HepG2 (cell line): ENCODE measurements at regions not wholly inside any gene's neighbourhood (a gene's known extent, or its start where the extent isn't known, plus 50 kb on each side); places are given as distances from the start of the nearest gene placed in this dataset.

Experiments
- ATAC-seq: fragments of 200-7000 bp; cut with Tn5 transposase; 3 replicates; pipeline ENCODE4 v1.9.1; 2020; ENCODE audit warnings: mild to moderate bottlenecking, moderate library complexity
- BruUV-seq: library from RNA; stranded (reverse); fragments of 400-500 nt; replicated peaks from 2 replicates; lab custom pipeline; 2021; lab: Mats Ljungman, UMichigan
- CTCF ChIA-PET: fragments of 300-600 bp; formaldehyde crosslinking; extraction: SDS; loops from one replicate; lab custom pipeline; 2021; ENCODE audit warnings: low total read pairs, inconsistent platforms, low intra/inter-chr PET ratio; lab: Yijun Ruan, JAX
- POLR2A ChIA-PET: fragments of 350-600 bp; sonication (Branson Sonifier 250); formaldehyde crosslinking; loops from one replicate; lab custom pipeline; 2020; ENCODE audit warnings: antibody characterized with exemption, inconsistent platforms; lab: Yijun Ruan, JAX
- DNase-seq: peaks from one replicate; pipeline ENCODE4 v3.0.0-alpha.2; 2015; ENCODE audit warnings: low spot score
- FAIRE-seq: peaks from 3 replicates; lab custom pipeline; 2011; peaks lifted over from hg19 to GRCh38; lab: Jason Lieb, UNC
- H2AFZ ChIP-seq: one replicate; pipeline ENCODE4 v1.6.1; 2011; ENCODE audit warnings: low read length, inconsistent platforms
- H3K27ac ChIP-seq: fragments of 300-600 bp; 3 replicates; pipeline ENCODE4 v1.8.0; 2011; ENCODE audit warnings: mixed run types, mild to moderate bottlenecking, mixed read lengths, low read length, inconsistent platforms; ENCODE audit not compliant: insufficient read depth; ENCODE audit errors: extremely low read length
- H3K27me3 ChIP-seq, 2 experiments: fragments of 200-600 bp in 1 of 2; 2 replicates in 1 of 2; 3 replicates in 1 of 2; pipeline versions ENCODE4 v1.6.0 to v1.8.0; 2011; ENCODE audit warnings: low read length in 2 of 2, mild to moderate bottlenecking in 2 of 2, moderate library complexity in 2 of 2, inconsistent platforms in 1 of 2; ENCODE audit not compliant: insufficient read depth in 2 of 2, control insufficient read depth in 1 of 2
- H3K36me3 ChIP-seq, 2 experiments: fragments of 200-600 bp in 1 of 2; replicated peaks in 1 of 2; 2 replicates in 1 of 2; 3 replicates in 1 of 2; pipeline versions ENCODE4 v1.5.1 to v1.8.0; 2011; ENCODE audit warnings: low read length in 2 of 2, inconsistent platforms in 1 of 2; ENCODE audit not compliant: insufficient read depth in 2 of 2, control insufficient read depth in 1 of 2
- H3K4me1 ChIP-seq: 2 replicates; pipeline ENCODE4 v1.5.1; 2012; ENCODE audit warnings: low read length, inconsistent platforms; ENCODE audit not compliant: insufficient read depth
- H3K4me2 ChIP-seq: 2 replicates; pipeline ENCODE4 v1.6.0; 2011; ENCODE audit warnings: low read depth, low read length, inconsistent platforms
- H3K4me3 ChIP-seq, 3 experiments: fragments of 200-600 bp in 1 of 3; sonication (generic), shearing (Covaris generic) in 1 of 3; replicated peaks in 1 of 3; 2 replicates each; pipeline ENCODE4 v1.5.1; 2011 to 2016; ENCODE audit warnings: low read length in 3 of 3, inconsistent platforms in 2 of 3, low read depth in 2 of 3, mild to moderate bottlenecking in 2 of 3, control low read depth in 1 of 3, mixed read lengths in 1 of 3; ENCODE audit not compliant: insufficient read depth in 1 of 3
- H3K79me2 ChIP-seq: one replicate; pipeline ENCODE4 v1.6.1; 2011; ENCODE audit warnings: low read length, inconsistent platforms; ENCODE audit not compliant: insufficient read depth
- H3K9ac ChIP-seq: 2 replicates; pipeline ENCODE4 v1.6.0; 2011; ENCODE audit warnings: mild to moderate bottlenecking, low read depth, low read length, inconsistent platforms; ENCODE audit not compliant: insufficient read depth
- H3K9me3 ChIP-seq: 2 replicates; pipeline ENCODE4 v1.5.1; 2012; ENCODE audit warnings: mild to moderate bottlenecking, low read length
- H4K20me1 ChIP-seq: 2 replicates; pipeline ENCODE4 v1.6.0; 2011; ENCODE audit warnings: inconsistent platforms, mild to moderate bottlenecking, low read length, moderate library complexity; ENCODE audit not compliant: insufficient read depth
- CBFB ChIP-seq: sonication (generic); formaldehyde crosslinking; IDR thresholded peaks from 2 replicates; pipeline ENCODE4 v1.4.0; 2020; ENCODE audit warnings: missing genetic modification reagents
- HHEX ChIP-seq: IDR thresholded peaks from 2 replicates; pipeline ENCODE4 v1.6.1; 2016; ENCODE audit warnings: control low read depth
- REPIN1 ChIP-seq: sonication (generic); formaldehyde crosslinking; IDR thresholded peaks from 2 replicates; pipeline ENCODE4 v1.8.0; 2022; ENCODE audit warnings: missing genetic modification reagents, low read depth, mild to moderate bottlenecking, borderline replicate concordance
- SNAI1 ChIP-seq: sonication (generic); formaldehyde crosslinking; IDR thresholded peaks from 2 replicates; pipeline ENCODE4 v1.5.0; 2020; ENCODE audit warnings: mild to moderate bottlenecking, missing genetic modification reagents, borderline replicate concordance
- TARDBP ChIP-seq: sonication (generic); formaldehyde crosslinking; IDR thresholded peaks from 2 replicates; pipeline ENCODE4 v1.8.0; 2022; ENCODE audit warnings: mild to moderate bottlenecking, missing genetic modification reagents
- U2AF1 ChIP-seq: fragments of 200-400 bp; formaldehyde crosslinking; optimal IDR thresholded peaks from 2 replicates; pipeline ENCODE3; 2017; ENCODE audit warnings: mild to moderate bottlenecking, low read depth, low read length
- ZBTB38 ChIP-seq: sonication (generic); formaldehyde crosslinking; IDR thresholded peaks from 2 replicates; pipeline ENCODE4 v1.5.1; 2020; ENCODE audit warnings: mild to moderate bottlenecking, missing genetic modification reagents
- ZNF251 ChIP-seq: sonication (generic); formaldehyde crosslinking; IDR thresholded peaks from 2 replicates; pipeline ENCODE4 v1.9.0; 2021; ENCODE audit warnings: mild to moderate bottlenecking, missing genetic modification reagents
- ZNF274 ChIP-seq: sonication (generic); formaldehyde crosslinking; IDR thresholded peaks from 2 replicates; pipeline ENCODE4 v1.5.1; 2020; ENCODE audit warnings: mild to moderate bottlenecking, missing genetic modification reagents
- WGBS: methylation state at CpG from one replicate; pipeline ENCODE4 v1.1.6; 2017; ENCODE audit warnings: low lambda C conversion rate; 5-methylcytosine and 5-hydroxymethylcytosine counted together
- in situ Hi-C: cut with HindIII; loops from 2 replicates; pipeline ENCODE4 v1.10.0; 2017; ENCODE audit warnings: low pct_unique_long_range_greater_than_20kb; ENCODE audit not compliant: extremely low pct_ligation_motif_present
- intact Hi-C: fragments of 100-400 bp; cut with micrococcal nuclease; formaldehyde crosslinking; loops from one replicate; pipeline ENCODE4 v1.10.0; 2022; ENCODE audit not compliant: unreplicated experiment

DNA sequence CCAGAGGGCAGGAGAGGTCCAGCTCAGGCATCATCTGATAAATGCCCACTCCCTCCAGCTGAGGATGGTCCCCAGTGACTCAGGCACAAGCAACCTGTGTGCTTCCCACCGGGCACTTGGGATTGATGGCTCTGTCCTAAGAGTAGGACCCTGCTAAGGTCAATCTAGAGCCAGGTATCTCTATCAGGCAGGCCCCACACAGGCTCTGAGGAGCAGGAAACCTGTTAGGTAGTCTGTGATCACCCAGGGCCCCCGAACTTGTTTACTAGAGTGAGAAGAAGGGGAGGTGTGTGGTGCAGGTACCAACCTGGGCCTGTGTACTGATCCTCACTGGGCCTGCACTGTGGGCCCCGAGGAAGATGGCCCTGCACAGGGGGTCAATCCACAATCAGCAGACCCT, 119.6 kb upstream of the FSTL4 start (continued):
- no peak for TF ChIP-seq TARDBP (CRISPR knock-in tag)
- no peak for TF ChIP-seq ZNF274 (CRISPR knock-in tag)
- TF ChIP-seq REPIN1 (CRISPR knock-in tag): no peak
- no peak for TF ChIP-seq U2AF1
- TF ChIP-seq ZBTB38 (CRISPR knock-in tag): no peak
- TF ChIP-seq ZNF251 (CRISPR knock-in tag): no peak

DNA sequence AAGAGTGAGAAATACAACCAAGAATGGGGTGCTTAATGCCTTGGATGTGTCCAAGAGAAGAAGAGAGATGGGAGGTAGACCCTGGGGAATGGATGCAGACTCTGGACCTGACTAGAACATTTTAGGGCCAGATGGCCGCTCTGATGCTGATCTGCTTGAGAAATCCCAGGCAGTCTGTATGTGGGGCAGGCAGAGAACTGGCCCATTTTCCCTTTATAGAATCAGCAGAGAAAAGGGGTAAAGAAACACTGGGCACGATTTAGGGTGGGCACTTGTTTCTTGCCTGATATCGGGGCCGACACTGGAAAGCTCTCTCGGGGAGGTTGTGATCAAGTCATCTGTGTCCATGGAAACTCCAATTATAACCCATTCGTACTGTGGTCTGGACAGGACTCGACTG, 118.5 kb upstream of the FSTL4 start:
- H4K20me1 ChIP-seq: no peaks in the 10 kb centered on the region
- in situ Hi-C loops: no loop called here
- H3K27me3 ChIP-seq: peaks cover 0 to 12% of the 10 kb centered on the region in 2 experiments; a peak in 1 of 5 replicates
- BruUV-seq: no TSS peak
- H3K79me2 ChIP-seq: no peaks in the 10 kb centered on the region
- FAIRE-seq (no peak), DNase-seq (no peak), ATAC-seq (no peak)
- intact Hi-C loops: no loop called here
- CTCF ChIA-PET: no interaction called here
- no peak overlapping the region for H2AFZ ChIP-seq
- H3K4me2 ChIP-seq: no peak overlapping the region
- WGBS: 18% methylated on average over 6 of the region's 7 CpGs
- POLR2A ChIA-PET: no interaction called here
- H3K9ac ChIP-seq: no peak overlapping the region
- no peak overlapping the region for H3K27ac ChIP-seq
- TF ChIP-seq HHEX (CRISPR knock-in tag): no peak
- TF ChIP-seq, all 625 proteins: peak for 0
- Histone ChIP-seq H3K36me3 (no peaks in the 10 kb centered on the region), H3K4me1 (peaks cover 11% of the 10 kb centered on the region), H3K9me3 (peaks cover 8% of the 10 kb centered on the region), H3K4me3 (no peak overlapping the region)

DNA sequence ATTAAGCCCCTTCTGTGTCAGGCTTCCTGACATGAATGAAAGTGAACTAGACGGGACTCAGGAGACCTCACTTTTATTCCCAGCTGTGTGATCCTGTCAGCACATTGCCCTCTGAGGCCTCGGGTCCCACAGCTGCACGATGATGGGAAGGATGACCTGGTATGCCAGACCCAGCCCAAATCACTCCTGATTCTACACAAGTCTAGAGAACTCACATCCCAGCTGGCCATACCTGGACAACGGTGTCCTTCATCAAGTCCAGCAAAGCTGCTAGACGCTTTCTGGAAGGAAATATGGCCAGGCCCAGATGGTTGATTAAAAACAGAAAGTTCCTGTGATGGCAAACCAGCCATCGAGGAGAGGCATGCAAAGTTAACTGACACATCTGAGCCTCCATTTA, 118.0 kb upstream of the FSTL4 start:
- intact Hi-C loops: no loop called here
- CTCF ChIA-PET: no interaction called here
- BruUV-seq: no TSS peak
- Histone ChIP-seq H3K4me2 (no peak overlapping the region), H3K27ac (no peak overlapping the region), H3K9ac (no peak overlapping the region), H3K36me3 (no peaks in the 10 kb centered on the region), H3K9me3 (peaks cover 8% of the 10 kb centered on the region), H4K20me1 (no peaks in the 10 kb centered on the region), H3K27me3 (0 out of 5 replicates have a peak, but pooled peaks cover 0 to 11% of the 10 kb centered on the region in 2 experiments), H2AFZ (no peak overlapping the region), H3K4me3 (no peak overlapping the region), H3K79me2 (no peaks in the 10 kb centered on the region), H3K4me1 (peaks cover 6% of the 10 kb centered on the region)
- ATAC-seq: no peak
- TF ChIP-seq CBFB (CRISPR knock-in tag): no peak
- TF ChIP-seq ZBTB38 (CRISPR knock-in tag): no peak
- TF ChIP-seq SNAI1 (CRISPR knock-in tag): no peak
- no peak for FAIRE-seq
- in situ Hi-C loops: no loop called here
- DNase-seq: no peak
- WGBS: 8% methylated on average over 4 of the region's 6 CpGs
- POLR2A ChIA-PET: no interaction called here
